ENCODE measurements at regions not wholly inside any gene's neighbourhood (a gene's known extent, or its start where the extent isn't known, plus 50 kb on each side); places are given as distances from the start of the nearest gene placed in this dataset.

- TF ChIP-seq CTCF (IDR thresholded peaks at IDR 0.05; ENCODE audit: borderline replicate concordance, extremely low read depth, low read length, poor library complexity, severe bottlenecking) (no peak), EZH2 (IDR thresholded peaks at IDR 0.05; ENCODE audit: borderline replicate concordance, low read depth, low read length, severe bottlenecking) (no peak)
Measured at GRCh38 chr3:194893121-194893987, 207.7 kb downstream of the FAM43A start.
